Breast epithelium (tissue), 3 donors: ENCODE measurements at regions not wholly inside any gene's neighbourhood (a gene's known extent, or its start where the extent isn't known, plus 50 kb on each side); places are given as distances from the start of the nearest gene placed in this dataset.

Source experiments
- POLR2A ChIP-seq: fragments of 450-650 bp; IDR thresholded peaks from one replicate; pipeline ENCODE4 v1.6.1; 2016; ENCODE audit warnings: antibody characterized with exemption, mild to moderate bottlenecking, moderate library complexity
- POLR2AphosphoS5 ChIP-seq, 3 donors: sonication (generic); formaldehyde crosslinking; IDR thresholded peaks; one replicate each; pipeline ENCODE4 v1.6.1; 2017; ENCODE audit warnings: antibody characterized with exemption in 3 of 3

DNA sequence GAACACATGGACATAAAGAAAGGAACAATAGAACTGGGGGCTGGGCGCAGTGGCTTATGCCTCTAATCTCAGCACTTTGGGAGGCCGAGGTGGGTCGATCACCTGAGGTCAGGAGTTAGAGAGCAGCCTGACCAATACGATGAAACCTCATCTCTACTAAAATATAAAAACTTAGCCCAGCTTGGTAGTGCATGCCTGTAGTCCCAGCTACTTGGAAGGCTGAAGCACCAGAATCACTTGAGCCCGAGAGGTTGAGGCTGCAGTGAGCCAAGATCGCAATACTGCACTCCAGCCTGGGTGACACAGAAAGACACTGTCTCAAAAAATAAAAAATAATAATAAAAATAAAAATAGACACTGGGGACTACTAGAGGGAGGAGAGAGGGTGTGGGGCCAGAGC lies 154.5 kb downstream of the SEC23A start:
- TF ChIP-seq POLR2A (no peak), POLR2AphosphoS5 (IDR thresholded peaks at IDR 0.05) (no peak)
